GM19239 (cell line): ENCODE measurements at regions not wholly inside any gene's neighbourhood (a gene's known extent, or its start where the extent isn't known, plus 50 kb on each side); places are given as distances from the start of the nearest gene placed in this dataset.

Source experiments
- DNase-seq: peaks from one replicate; pipeline ENCODE4 v3.0.0; 2011; ENCODE audit warnings: low spot score; ENCODE audit not compliant: insufficient read length
- FAIRE-seq: peaks from 2 replicates; lab custom pipeline; 2011; peaks lifted over from hg19 to GRCh38; lab: Jason Lieb, UNC

- FAIRE-seq = no peak
- DNase-seq = no peak
These were observed 85.9 kb upstream of the IGF1R start for GRCh38 chr15:98562331-98562937.

DNA sequence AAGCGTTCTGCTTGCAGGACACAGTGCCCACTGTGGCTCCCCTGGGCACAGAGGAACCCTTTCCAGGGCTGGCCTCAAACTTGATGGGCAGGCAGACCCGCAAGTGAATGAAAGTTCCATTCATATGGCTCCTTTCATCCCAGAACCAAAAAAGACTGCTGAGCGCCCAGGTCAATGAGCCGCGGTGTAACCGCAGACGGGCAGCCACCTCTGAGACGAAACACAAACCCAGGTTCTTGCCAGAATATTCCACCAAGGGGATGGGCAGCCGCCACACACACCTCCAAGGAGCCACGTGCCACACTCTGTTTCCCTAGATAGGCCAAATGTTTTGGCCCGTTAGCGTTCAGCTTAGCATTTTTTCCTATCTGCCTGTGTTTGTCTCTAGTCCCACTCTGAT lies 82.8 kb upstream of the IGF1R start:
- DNase-seq (no peak), FAIRE-seq (no peak)

DNA sequence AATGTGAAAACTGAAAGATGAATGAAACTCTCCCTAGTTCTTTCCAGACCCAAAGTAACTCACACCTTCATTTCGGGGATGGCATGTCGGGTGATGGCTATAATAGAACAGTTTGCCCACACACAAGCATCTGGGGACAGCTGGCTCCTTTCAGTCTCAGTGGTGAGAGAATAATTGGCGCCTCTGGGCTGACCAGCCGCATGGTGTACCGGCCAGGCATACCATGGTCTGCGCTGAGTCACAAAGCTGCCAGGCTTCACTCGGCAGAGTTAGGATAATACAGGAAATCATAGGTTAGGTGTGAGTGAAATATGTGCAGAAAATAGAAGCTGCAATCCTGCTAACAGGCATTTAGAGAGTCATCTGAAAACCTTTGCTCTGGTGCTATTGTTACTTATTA lies 80.4 kb upstream of the IGF1R start:
- no peak for FAIRE-seq
- DNase-seq = no peak

- FAIRE-seq = no peak
- DNase-seq = no peak
These were observed 79.8 kb upstream of the IGF1R start for GRCh38 chr15:98568382-98569017.

- FAIRE-seq (no peak), DNase-seq (no peak)
These were observed 78.2 kb upstream of the IGF1R start for GRCh38 chr15:98570119-98570518.

DNA sequence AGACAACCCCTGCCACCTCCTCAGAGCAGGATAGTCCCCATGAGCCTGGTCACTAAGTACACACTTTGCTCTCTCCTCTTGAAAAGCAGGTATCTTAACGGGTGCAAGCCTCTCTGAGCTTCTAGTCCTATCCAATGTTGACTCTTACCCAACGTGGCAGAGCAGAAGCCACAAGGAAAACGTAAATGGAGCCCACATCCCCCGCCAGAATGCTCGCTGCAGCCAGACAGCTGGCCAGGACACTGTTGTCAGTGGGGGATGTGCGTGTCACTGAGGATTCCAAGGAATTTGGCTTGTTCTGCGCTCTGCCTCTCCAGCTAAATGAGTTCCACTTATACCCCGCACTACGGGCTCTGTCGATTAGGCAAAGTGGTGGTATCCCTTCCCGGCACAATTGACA lies 67.8 kb upstream of the IGF1R start:
- FAIRE-seq (no peak), DNase-seq (no peak)

DNA sequence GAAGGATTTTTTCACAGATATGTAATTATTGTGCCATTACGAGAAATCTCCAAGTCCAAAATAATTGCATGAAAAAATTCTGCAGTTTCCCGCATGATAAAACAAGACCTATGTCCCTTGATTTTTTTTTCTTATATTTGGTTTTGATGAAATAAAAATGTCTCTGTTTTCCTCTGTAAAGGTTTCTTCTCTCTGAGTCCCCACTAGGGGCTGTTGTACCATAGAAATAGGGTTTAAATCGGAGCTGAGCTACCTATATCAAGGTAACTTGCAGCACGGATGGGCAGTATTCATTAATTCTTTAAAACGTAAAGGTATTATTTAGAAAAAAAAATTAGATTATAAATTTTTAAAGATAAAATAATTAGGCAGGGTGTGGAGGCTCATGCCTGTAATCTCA lies 66.6 kb upstream of the IGF1R start:
- DNase-seq (no peak), FAIRE-seq (no peak)

DNA sequence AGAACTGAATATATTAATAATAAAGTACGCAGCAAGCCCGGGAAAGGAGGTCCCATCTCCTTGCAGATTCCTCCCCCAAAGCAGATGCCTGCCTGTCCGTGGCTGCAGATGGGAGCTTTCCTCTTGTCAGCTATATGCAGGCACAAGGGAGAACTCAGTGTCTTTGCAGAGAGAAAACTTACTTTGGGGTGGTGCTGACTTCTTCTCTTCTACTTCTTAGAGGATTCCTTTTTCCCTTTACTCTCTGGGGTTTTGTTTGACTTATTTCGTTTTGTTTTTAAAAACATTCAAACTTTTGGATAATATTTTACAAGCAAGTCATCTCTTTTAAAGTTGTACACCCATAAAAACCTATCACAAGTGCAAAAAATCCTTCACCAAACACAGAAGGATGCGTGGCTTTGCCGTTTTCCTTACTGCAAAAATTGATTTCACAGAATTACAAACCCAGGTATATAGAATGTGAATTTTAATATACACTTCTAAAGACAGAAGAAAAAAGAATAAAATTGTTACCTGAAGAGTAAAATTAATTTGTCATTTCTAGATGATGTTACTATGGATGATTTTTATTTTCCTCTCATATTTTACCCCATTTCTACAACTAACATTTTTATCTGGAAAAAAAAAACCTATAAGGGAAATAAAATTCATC lies 65.3 kb upstream of the IGF1R start:
- FAIRE-seq = no peak
- no peak for DNase-seq

- no peak for FAIRE-seq
- DNase-seq = no peak
These were observed 64.4 kb upstream of the IGF1R start for GRCh38 chr15:98583771-98584430.

- FAIRE-seq (no peak), DNase-seq (no peak)
These were observed 62.3 kb upstream of the IGF1R start for GRCh38 chr15:98586066-98586465.

DNA sequence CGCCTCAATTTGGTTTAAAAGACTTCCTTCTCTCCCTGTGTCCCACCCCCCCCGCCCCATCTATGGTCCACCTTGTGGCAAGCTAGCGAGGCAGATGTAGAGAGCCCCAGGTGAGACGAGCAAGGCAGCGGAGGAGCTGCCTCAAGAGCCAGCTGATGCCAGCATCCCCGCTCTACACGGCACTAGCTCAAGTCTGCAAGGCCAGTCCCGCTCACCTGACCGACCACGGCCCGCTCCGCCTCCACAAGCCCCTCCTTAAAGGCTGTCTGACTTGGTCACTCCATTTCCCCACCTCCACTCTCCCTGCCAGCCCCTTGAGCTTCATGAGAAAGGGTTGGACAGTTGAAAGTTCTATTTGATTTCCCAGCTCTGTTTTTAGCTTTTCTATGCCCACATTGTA lies 56.2 kb upstream of the IGF1R start:
- DNase-seq (no peak), FAIRE-seq (no peak)

- no peak for FAIRE-seq
- no peak for DNase-seq
These were observed 52.2 kb upstream of the IGF1R start for GRCh38 chr15:98596131-98596530.

DNA sequence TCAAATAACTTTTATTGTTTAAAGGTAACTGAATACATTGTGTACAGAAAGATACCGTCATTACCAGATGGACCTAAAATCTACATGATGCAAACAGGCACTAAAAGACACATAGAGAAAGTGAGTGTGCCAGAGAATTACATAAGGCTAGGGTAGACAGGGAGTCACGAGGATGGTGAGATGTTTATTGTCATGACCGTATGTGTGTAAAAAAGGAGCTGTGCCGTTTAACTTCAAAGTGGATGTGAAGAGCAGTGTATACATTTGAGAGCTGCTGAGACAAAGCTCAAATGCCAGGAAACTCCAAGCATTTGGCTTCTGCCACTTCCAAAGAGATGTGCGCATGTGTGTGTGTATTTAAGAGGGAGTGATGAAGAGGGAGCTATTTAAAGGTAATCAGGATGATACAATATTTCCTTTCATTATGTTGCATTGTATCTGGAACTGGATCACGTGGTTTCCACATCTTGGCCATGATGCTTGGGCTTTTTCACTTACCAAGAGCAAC lies 51.4 kb upstream of the IGF1R start:
- DNase-seq (no peak), FAIRE-seq (no peak)

GRCh38 chr15:98597666-98598065 lies 50.7 kb upstream of the IGF1R start:
- DNase-seq (no peak), FAIRE-seq (no peak)
